Esophagus squamous epithelium (tissue), 4 donors: ENCODE measurements at regions not wholly inside any gene's neighbourhood (a gene's known extent, or its start where the extent isn't known, plus 50 kb on each side); places are given as distances from the start of the nearest gene placed in this dataset.

ENCODE experiments used
- CTCF ChIP-seq, 6 experiments: fragments of 450-650 bp in 4 of 6; fragments of 200-600 bp in 2 of 6; sonication (generic) in 2 of 6; IDR thresholded peaks; one replicate each; pipeline ENCODE4 v1.5.1; 2016 to 2019; ENCODE audit warnings: antibody characterized with exemption in 6 of 6, mild to moderate bottlenecking in 4 of 6, moderate library complexity in 4 of 6
- POLR2A ChIP-seq, 4 donors: fragments of 450-650 bp; IDR thresholded peaks; one replicate each; pipeline ENCODE4 v1.6.1; 2017; ENCODE audit warnings: antibody characterized with exemption in 4 of 4, mild to moderate bottlenecking in 4 of 4, moderate library complexity in 3 of 4

GRCh38 chr6:168213121-168213524, 106.5 kb downstream of the DACT2 start:
- TF ChIP-seq POLR2A (IDR thresholded peaks at IDR 0.05) (no peak), CTCF (IDR thresholded peaks at IDR 0.05) (no peak)
